GM12872 (cell line): ENCODE measurements at regions not wholly inside any gene's neighbourhood (a gene's known extent, or its start where the extent isn't known, plus 50 kb on each side); places are given as distances from the start of the nearest gene placed in this dataset.

ENCODE experiments used
- TF ChIP-seq, protein P1 (sequence below): IDR thresholded peaks from 3 replicates; pipeline ENCODE4 v1.5.1; 2011; ENCODE audit warnings: low read depth, mild to moderate bottlenecking, low read length, moderate library complexity; ENCODE audit not compliant: insufficient read depth

DNA sequence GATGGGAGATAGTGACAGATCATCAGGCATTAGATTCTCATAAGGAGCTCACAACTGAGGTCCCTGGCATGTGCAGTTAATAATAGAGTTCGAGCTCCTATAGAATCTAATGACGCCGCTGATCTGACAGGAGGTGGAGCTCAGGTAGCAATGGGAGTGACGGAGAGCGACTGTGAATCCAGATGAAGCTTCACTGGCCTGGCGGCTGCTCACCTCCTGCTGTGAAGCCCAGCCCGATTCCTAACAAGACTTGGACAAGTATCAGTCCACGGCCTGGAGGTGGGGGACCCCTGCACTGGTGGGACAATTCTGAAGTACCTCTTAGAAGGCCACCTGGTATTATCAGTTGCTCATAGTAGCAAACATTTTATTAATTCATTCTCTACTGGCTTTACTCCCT, 377.9 kb upstream of the ITGA1 start:
- TF ChIP-seq, protein P1, sequence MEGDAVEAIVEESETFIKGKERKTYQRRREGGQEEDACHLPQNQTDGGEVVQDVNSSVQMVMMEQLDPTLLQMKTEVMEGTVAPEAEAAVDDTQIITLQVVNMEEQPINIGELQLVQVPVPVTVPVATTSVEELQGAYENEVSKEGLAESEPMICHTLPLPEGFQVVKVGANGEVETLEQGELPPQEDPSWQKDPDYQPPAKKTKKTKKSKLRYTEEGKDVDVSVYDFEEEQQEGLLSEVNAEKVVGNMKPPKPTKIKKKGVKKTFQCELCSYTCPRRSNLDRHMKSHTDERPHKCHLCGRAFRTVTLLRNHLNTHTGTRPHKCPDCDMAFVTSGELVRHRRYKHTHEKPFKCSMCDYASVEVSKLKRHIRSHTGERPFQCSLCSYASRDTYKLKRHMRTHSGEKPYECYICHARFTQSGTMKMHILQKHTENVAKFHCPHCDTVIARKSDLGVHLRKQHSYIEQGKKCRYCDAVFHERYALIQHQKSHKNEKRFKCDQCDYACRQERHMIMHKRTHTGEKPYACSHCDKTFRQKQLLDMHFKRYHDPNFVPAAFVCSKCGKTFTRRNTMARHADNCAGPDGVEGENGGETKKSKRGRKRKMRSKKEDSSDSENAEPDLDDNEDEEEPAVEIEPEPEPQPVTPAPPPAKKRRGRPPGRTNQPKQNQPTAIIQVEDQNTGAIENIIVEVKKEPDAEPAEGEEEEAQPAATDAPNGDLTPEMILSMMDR = no peak

DNA sequence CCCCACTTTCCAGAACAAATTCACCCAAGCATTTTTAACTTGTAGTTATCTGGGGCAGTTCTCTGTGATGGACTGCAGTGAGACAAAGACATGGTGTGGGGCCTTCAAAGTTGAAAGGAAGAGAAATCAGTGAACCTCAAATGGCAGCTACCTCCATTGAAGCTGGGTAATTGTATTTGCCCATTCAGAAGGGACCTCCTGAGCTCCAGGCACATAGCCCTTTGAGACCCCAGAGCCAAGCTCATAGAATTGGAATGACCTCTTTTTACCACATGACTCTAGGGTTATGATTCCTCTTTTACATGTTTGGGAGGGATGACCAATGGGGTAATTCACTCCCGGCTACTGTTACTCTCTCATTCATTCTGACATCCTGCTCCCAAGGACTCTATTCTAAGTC, 368.4 kb upstream of the ITGA1 start:
- TF ChIP-seq, protein P1 = no peak

DNA sequence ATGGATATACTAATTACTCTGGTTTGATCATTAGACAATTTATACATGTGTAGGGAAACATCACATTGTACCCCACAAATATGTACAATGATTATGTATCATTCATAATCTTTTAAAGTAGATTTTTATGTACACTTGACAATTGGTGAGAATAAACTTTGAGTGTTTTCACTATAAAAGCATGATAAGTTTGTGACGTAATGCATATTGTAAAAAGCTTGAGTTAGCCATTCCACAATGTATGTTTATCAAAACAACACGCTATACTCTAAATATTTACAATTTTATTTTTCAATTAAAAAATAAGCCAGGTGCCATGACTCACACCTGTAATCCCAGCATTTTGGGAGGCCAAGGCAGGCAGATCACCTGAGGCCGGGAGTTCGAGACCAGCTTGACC, 360.1 kb upstream of the ITGA1 start:
- TF ChIP-seq, protein P1 = no peak

DNA sequence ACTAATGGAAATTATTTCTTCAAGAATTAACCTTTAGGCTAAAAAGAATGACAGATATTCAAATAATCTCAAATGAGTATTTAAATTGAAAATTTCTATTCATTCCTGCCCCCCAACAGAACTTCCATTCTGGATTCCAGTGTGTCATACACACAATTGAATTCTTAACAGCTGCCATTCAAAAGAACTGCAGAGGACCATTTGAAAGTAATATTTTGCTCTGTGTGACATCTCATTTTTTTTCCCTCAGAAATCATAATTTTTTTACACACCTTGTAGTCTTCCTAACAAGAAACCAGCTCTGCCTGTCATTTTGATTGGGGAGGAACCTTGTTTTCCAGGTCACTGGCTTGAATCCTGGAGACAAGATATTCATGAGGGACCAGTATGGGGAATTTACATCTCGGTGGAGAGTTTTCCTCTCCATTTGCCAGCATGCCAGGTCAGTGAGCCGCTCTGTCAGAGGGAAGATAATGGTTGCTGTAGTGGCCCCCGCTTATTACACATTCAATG, 358.7 kb upstream of the ITGA1 start:
- TF ChIP-seq, protein P1 = no peak

DNA sequence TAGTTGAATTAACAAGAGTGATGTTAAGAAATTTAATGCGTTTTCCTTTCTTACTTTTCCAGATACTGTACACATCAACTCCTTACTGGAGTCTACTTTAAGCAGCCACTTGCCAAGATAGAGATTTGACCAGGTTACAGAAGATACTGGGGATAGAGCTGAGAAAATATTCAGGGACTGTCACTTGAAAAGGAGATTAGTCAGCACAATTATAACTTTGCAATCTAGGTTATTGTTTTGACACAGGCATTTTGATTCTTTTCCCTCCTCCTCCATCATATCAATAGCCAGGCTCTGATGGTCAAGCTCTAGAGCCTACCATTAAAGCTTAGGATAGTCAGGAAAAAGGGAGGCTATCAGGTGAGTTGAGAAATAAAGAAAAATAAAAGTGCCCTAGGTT, 345.9 kb upstream of the ITGA1 start:
- TF ChIP-seq, protein P1 = no peak

DNA sequence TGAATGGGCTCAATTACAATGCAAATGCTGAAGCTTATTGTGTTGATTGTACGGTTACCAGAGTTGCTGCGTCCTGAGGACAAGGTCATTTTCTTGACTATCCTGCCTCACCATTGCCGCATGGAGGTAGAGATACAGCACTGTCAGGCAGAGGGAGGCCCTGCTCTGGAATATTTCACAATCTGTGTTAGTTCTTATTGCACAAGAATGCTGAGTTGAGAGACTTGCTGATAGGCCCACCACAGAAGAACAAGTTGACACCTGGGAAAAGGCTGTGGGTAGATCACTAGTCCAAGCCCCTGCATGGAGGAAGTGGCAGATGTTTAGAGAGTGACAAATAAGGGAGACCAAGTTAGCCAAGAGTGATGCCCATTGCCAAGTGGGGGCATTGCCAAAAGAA, 344.5 kb upstream of the ITGA1 start:
- TF ChIP-seq, protein P1 = no peak

DNA sequence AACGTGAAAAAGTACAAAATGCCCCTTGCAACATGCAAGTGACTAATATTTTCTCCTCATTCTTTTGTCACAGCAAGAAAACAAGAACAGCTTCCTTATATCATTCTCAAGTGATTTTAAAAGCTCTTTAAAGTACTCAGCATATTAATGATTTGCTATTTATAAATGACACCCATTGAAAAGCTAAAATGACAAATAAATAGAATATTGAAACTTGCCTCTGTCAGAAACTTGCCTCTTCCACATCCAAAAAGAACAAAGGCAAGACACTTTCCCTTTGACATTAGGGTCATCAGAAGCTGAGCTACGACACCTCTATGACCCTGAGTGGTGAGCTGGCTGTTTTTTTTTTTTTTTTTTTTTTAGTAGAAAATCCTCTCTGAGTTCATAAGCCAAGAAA, 339.6 kb upstream of the ITGA1 start:
- TF ChIP-seq, protein P1 = no peak

DNA sequence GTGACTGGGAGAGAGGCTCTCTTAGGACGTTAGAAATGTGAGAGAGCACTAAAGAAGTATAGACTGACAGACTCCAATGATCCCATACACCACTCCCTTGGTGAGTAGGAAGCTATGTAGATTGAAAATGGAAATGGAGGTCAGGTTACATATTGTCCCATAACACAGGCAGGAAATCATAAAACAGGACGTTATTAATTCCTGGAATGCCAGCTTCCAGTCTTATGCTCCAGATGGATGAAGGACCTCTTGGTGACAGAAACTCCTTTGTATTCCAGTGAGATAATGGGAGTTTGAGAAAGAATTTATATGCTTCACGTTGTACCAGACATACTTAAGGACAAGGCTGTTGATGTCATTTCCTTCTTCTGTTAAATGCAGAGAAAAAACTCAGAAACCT, 338.2 kb upstream of the ITGA1 start:
- TF ChIP-seq, protein P1 = no peak
